AG09319 (cell line): ENCODE measurements at regions not wholly inside any gene's neighbourhood (a gene's known extent, or its start where the extent isn't known, plus 50 kb on each side); places are given as distances from the start of the nearest gene placed in this dataset.

Experiments used
- DNase-seq: peaks from one replicate; pipeline ENCODE4 v3.0.0-alpha.2; 2010; ENCODE audit warnings: low read depth; ENCODE audit errors: extremely low read depth
- CTCF ChIP-seq: IDR thresholded peaks from 2 replicates; pipeline ENCODE4 v1.5.1; 2011; ENCODE audit warnings: low read depth, mild to moderate bottlenecking, inconsistent platforms, low read length, moderate library complexity

- DNase-seq = no peak
- no peak for TF ChIP-seq CTCF
Measured at GRCh38 chr1:234666761-234667160, 56.8 kb upstream of the IRF2BP2 start.

GRCh38 chr1:234665975-234666605 lies 56.1 kb upstream of the IRF2BP2 start:
- no peak for TF ChIP-seq CTCF
- no peak for DNase-seq

GRCh38 chr1:234662148-234662547 lies 52.2 kb upstream of the IRF2BP2 start:
- DNase-seq = no peak
- no peak for TF ChIP-seq CTCF

- no peak for DNase-seq
- no peak for TF ChIP-seq CTCF
Measured at GRCh38 chr1:234661317-234661928, 51.4 kb upstream of the IRF2BP2 start.

- no peak for DNase-seq
- no peak for TF ChIP-seq CTCF
Measured at GRCh38 chr1:234660536-234661316, 50.7 kb upstream of the IRF2BP2 start.
